Upper lobe of left lung (tissue), 6 donors: ENCODE measurements at regions not wholly inside any gene's neighbourhood (a gene's known extent, or its start where the extent isn't known, plus 50 kb on each side); places are given as distances from the start of the nearest gene placed in this dataset.

Experiments used
- ATAC-seq, 2 donors: fragments of 200-7000 bp; cut with Tn5 transposase; one replicate each; pipeline ENCODE4 v1.9.1; 2022; ENCODE audit warnings: mild to moderate bottlenecking in 2 of 2, moderate library complexity in 2 of 2; ENCODE audit not compliant: low FRiP score in 2 of 2
- DNase-seq, 2 donors: peaks; one replicate each; pipeline ENCODE4 v3.0.0-alpha.2; 2019 to 2020
- H3K27ac ChIP-seq, 4 donors: fragments of 200-600 bp; sonication (generic); one replicate each; pipeline ENCODE4 v1.5.1; 2016 to 2019
- H3K27me3 ChIP-seq, 4 donors: fragments of 200-600 bp; sonication (generic); one replicate each; pipeline ENCODE4 v1.5.1; 2017 to 2019
- H3K36me3 ChIP-seq, 4 donors: fragments of 200-600 bp; sonication (generic); one replicate each; pipeline ENCODE4 v1.5.1; 2016 to 2019
- H3K4me1 ChIP-seq, 4 donors: fragments of 200-600 bp; sonication (generic); one replicate each; pipeline ENCODE4 v1.5.1; 2018 to 2019
- H3K4me3 ChIP-seq, 4 donors: fragments of 200-600 bp; sonication (generic); one replicate each; pipeline ENCODE4 v1.5.1; 2017 to 2019; ENCODE audit warnings: mild to moderate bottlenecking in 2 of 4, moderate library complexity in 1 of 4
- H3K9me3 ChIP-seq, 4 donors: fragments of 200-600 bp; sonication (generic); one replicate each; pipeline ENCODE4 v1.5.1; 2018 to 2019
- EP300 ChIP-seq, 4 donors: sonication (generic); formaldehyde crosslinking; IDR thresholded peaks; one replicate each; pipeline ENCODE4 v1.5.1; 2017; ENCODE audit warnings: antibody characterized with exemption in 4 of 4, control low read depth in 2 of 4
- POLR2A ChIP-seq, 4 donors: fragments of 450-650 bp; IDR thresholded peaks; one replicate each; pipeline ENCODE4 v1.5.1; 2016 to 2017; ENCODE audit warnings: antibody characterized with exemption in 4 of 4, mild to moderate bottlenecking in 2 of 4
- POLR2AphosphoS5 ChIP-seq, 2 donors: sonication (generic); formaldehyde crosslinking; IDR thresholded peaks; one replicate each; pipeline ENCODE4 v1.5.1; 2017; ENCODE audit warnings: antibody characterized with exemption in 2 of 2
- WGBS, 2 donors: methylation state at CpG; one replicate each; pipeline ENCODE4 v1.1.5; 2017 to 2018; 5-methylcytosine and 5-hydroxymethylcytosine counted together
- TF ChIP-seq, protein P1 (sequence below), 6 experiments: fragments of 450-650 bp in 4 of 6; fragments of 200-600 bp in 2 of 6; sonication (generic) in 2 of 6; IDR thresholded peaks; one replicate each; pipeline ENCODE4 v1.5.1; 2016 to 2019; ENCODE audit warnings: antibody characterized with exemption in 6 of 6
- donor health status: DM: no; HTN: no; CAD: no; lungs with moderate emphysema.
- donor health status: DM: no; HTN: yes; CAD: no; lungs with severe emphysema.

DNA sequence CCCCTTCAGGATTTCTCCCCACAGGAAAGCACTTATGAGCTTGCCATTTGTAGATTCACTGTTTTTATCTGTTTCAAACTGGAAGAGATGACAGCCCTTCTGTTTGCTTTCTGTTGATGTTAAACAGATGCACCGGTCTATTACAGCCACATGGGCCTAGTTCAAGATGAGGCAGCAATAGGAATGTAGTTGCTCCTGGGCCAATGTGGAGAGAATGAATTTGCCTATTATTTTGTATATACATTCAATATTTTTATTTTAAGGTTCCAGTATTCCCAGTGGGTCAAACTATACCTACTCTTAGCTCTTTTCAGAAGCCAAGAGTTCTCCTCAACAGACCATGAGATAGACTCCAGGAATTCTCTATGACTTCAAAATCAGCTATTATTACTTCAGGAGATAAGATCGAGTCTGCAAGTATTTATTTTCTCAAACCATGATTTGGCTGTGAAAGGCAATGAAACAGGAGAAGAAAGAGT is 461.6 kb downstream of the RASEF start:
- no peaks in the 10 kb centered on the region for H3K9me3 ChIP-seq
- no peaks in the 10 kb centered on the region for H3K36me3 ChIP-seq
- peaks cover 9 to 37% (median 13%) of the 10 kb centered on the region in 4 donors for H3K4me1 ChIP-seq
- no peak overlapping the region for H3K27ac ChIP-seq
- H3K27me3 ChIP-seq: no peaks in the 10 kb centered on the region
- H3K4me3 ChIP-seq: no peak overlapping the region
- TF ChIP-seq POLR2AphosphoS5 (IDR thresholded peaks at IDR 0.05) (no peak), EP300 (IDR thresholded peaks at IDR 0.05) (no peak), POLR2A (IDR thresholded peaks at IDR 0.05) (no peak)
- TF ChIP-seq, protein P1, sequence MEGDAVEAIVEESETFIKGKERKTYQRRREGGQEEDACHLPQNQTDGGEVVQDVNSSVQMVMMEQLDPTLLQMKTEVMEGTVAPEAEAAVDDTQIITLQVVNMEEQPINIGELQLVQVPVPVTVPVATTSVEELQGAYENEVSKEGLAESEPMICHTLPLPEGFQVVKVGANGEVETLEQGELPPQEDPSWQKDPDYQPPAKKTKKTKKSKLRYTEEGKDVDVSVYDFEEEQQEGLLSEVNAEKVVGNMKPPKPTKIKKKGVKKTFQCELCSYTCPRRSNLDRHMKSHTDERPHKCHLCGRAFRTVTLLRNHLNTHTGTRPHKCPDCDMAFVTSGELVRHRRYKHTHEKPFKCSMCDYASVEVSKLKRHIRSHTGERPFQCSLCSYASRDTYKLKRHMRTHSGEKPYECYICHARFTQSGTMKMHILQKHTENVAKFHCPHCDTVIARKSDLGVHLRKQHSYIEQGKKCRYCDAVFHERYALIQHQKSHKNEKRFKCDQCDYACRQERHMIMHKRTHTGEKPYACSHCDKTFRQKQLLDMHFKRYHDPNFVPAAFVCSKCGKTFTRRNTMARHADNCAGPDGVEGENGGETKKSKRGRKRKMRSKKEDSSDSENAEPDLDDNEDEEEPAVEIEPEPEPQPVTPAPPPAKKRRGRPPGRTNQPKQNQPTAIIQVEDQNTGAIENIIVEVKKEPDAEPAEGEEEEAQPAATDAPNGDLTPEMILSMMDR (IDR thresholded peaks at IDR 0.05): no peak
- WGBS, 2 donors: 78 to 88% methylated on average over 2 of the region's 2 CpGs
- no peak for ATAC-seq
- DNase-seq: no peak

GRCh38 chr9:82604947-82605656 is 457.8 kb downstream of the RASEF start:
- Histone ChIP-seq H3K27me3 (no peaks in the 10 kb centered on the region), H3K9me3 (no peaks in the 10 kb centered on the region), H3K27ac (no peak overlapping the region), H3K36me3 (no peaks in the 10 kb centered on the region), H3K4me3 (no peak overlapping the region), H3K4me1 (peaks cover 0 to 15% (median 7%) of the 10 kb centered on the region in 4 donors)
- TF ChIP-seq POLR2A (IDR thresholded peaks at IDR 0.05) (no peak), EP300 (IDR thresholded peaks at IDR 0.05) (no peak), POLR2AphosphoS5 (IDR thresholded peaks at IDR 0.05) (no peak)
- TF ChIP-seq, protein P1 (IDR thresholded peaks at IDR 0.05): no peak
- 31 to 33% methylated on average over 3 of the region's 3 CpGs for WGBS, 2 donors
- DNase-seq (no peak), ATAC-seq (no peak)

- H3K27ac ChIP-seq: no peak overlapping the region
Measured at GRCh38 chr9:82605657-82606031, 457.3 kb downstream of the RASEF start.

DNA sequence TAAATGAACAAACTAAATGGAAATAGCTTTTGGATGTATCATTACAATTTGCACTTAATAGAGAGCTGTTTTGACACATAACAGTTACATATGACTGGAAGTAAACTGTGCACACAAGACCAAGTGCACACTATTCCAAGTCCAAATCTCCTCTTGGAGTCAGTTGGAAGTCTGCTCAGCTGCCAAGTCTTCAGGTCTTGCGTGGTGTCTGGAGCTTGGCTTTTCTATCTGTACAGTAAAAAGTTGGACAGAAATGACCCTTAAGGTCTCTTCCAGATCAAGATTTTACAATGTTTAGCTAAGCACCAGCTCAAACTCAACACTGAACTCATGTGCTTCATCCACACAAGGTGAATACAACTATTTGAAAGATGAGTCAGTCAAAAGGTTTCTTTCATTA is 456.9 kb downstream of the RASEF start:
- DNase-seq (no peak), ATAC-seq (no peak)
- no peak for TF ChIP-seq POLR2A (IDR thresholded peaks at IDR 0.05)
- TF ChIP-seq EP300 (IDR thresholded peaks at IDR 0.05): no peak
- TF ChIP-seq POLR2AphosphoS5 (IDR thresholded peaks at IDR 0.05): no peak
- TF ChIP-seq, protein P1 (IDR thresholded peaks at IDR 0.05): no peak
- Histone ChIP-seq H3K27ac (no peak overlapping the region), H3K36me3 (no peaks in the 10 kb centered on the region), H3K4me1 (peaks cover 0 to 15% (median 7%) of the 10 kb centered on the region in 4 donors), H3K27me3 (no peaks in the 10 kb centered on the region), H3K9me3 (no peaks in the 10 kb centered on the region), H3K4me3 (no peak overlapping the region)
- 31 to 58% methylated on average over 1 of the region's 1 CpG for WGBS, 2 donors

More at GRCh38 chr9:82605657-82606031, 457.3 kb downstream of the RASEF start:
- Histone ChIP-seq H3K36me3 (no peaks in the 10 kb centered on the region), H3K9me3 (no peaks in the 10 kb centered on the region), H3K4me3 (no peak overlapping the region), H3K27me3 (no peaks in the 10 kb centered on the region), H3K4me1 (peaks cover 0 to 15% (median 7%) of the 10 kb centered on the region in 4 donors)
- no peak for DNase-seq
- ATAC-seq: no peak
- TF ChIP-seq POLR2A (IDR thresholded peaks at IDR 0.05): no peak
- no peak for TF ChIP-seq EP300 (IDR thresholded peaks at IDR 0.05)
- TF ChIP-seq POLR2AphosphoS5 (IDR thresholded peaks at IDR 0.05): no peak
- TF ChIP-seq, protein P1 (IDR thresholded peaks at IDR 0.05): no peak
